ENCODE measurements at regions not wholly inside any gene's neighbourhood (a gene's known extent, or its start where the extent isn't known, plus 50 kb on each side); places are given as distances from the start of the nearest gene placed in this dataset.

- no peaks in the 10 kb centered on the region for H3K36me3 ChIP-seq
- DNase-seq, result no peak
- no peaks in the 10 kb centered on the region for H3K9me3 ChIP-seq
- peaks cover 0 to 57% (median 11%) of the 10 kb centered on the region in 6 donors for H3K4me1 ChIP-seq
- TF ChIP-seq POLR2AphosphoS5 (IDR thresholded peaks at IDR 0.05), result no peak
- TF ChIP-seq CTCF (IDR thresholded peaks at IDR 0.05 in 8 of 11, conservative IDR thresholded peaks at IDR 0.05 in 3 of 11), result no peak
- no peak for TF ChIP-seq POLR2A (IDR thresholded peaks at IDR 0.05)
- no peak overlapping the region for H3K4me3 ChIP-seq
- intact Hi-C loops (cut with DNase I; ENCODE audit: low total_unique reads), result no loop called here
- H3K27me3 ChIP-seq (replicated peaks in 1 of 7), result peaks cover 0 to 45% (median 0%) of the 10 kb centered on the region in 7 donors
- no peak overlapping the region for H3K27ac ChIP-seq
Measured at GRCh38 chr20:40777653-40778052, 88.6 kb upstream of the MAFB start.

GRCh38 chr20:40778894-40779496 lies 90.0 kb upstream of the MAFB start:
- Histone ChIP-seq H3K27me3 (replicated peaks in 1 of 7) (peaks cover 0 to 44% (median 0%) of the 10 kb centered on the region in 7 donors), H3K4me3 (no peak overlapping the region), H3K27ac (peak overlapping the region in 4 of 8 donors; percentile 12 to 49 (median 28)), H3K36me3 (no peaks in the 10 kb centered on the region), H3K4me1 (peaks cover 0 to 64% (median 11%) of the 10 kb centered on the region in 6 donors), H3K9me3 (no peaks in the 10 kb centered on the region)
- intact Hi-C loops (cut with DNase I; ENCODE audit: low total_unique reads), result no loop called here
- TF ChIP-seq CTCF (IDR thresholded peaks at IDR 0.05 in 8 of 11, conservative IDR thresholded peaks at IDR 0.05 in 3 of 11), result no peak
- TF ChIP-seq POLR2AphosphoS5 (IDR thresholded peaks at IDR 0.05), result no peak
- TF ChIP-seq POLR2A (IDR thresholded peaks at IDR 0.05), result no peak
- DNase-seq, result no peak
- 38 to 68% (median 45%) methylated on average over 2 of the region's 2 CpGs for WGBS, 5 donors

- peak overlapping the region in 2 of 8 donors; percentile 24 to 43 for H3K27ac ChIP-seq
- no peaks in the 10 kb centered on the region for H3K36me3 ChIP-seq
- 45 to 68% (median 62%) methylated on average over 14 of the region's 14 CpGs for WGBS, 5 donors
- peaks cover 0 to 51% (median 11%) of the 10 kb centered on the region in 6 donors for H3K4me1 ChIP-seq
- TF ChIP-seq POLR2A (IDR thresholded peaks at IDR 0.05) (no peak), CTCF (IDR thresholded peaks at IDR 0.05 in 8 of 11, conservative IDR thresholded peaks at IDR 0.05 in 3 of 11) (no peak), POLR2AphosphoS5 (IDR thresholded peaks at IDR 0.05) (no peak)
- peaks cover 0 to 44% (median 0%) of the 10 kb centered on the region in 7 donors for H3K27me3 ChIP-seq (replicated peaks in 1 of 7)
- H3K9me3 ChIP-seq, result no peaks in the 10 kb centered on the region
- DNase-seq, result no peak
- intact Hi-C loops (cut with DNase I; ENCODE audit: low total_unique reads), result no loop called here
- H3K4me3 ChIP-seq, result no peak overlapping the region
Measured at GRCh38 chr20:40781327-40782042, 92.4 kb upstream of the MAFB start.

GRCh38 chr20:40782043-40782368 lies 93.0 kb upstream of the MAFB start:
- Histone ChIP-seq H3K4me3 (no peak overlapping the region), H3K4me1 (peaks cover 0 to 51% (median 11%) of the 10 kb centered on the region in 6 donors), H3K9me3 (no peaks in the 10 kb centered on the region), H3K27me3 (replicated peaks in 1 of 7) (peaks cover 0 to 44% (median 0%) of the 10 kb centered on the region in 7 donors), H3K27ac (peak overlapping the region in 1 of 8 donors; percentile 40), H3K36me3 (no peaks in the 10 kb centered on the region)
- intact Hi-C loops (cut with DNase I; ENCODE audit: low total_unique reads), result no loop called here
- 61 to 80% (median 69%) methylated on average over 11 of the region's 11 CpGs for WGBS, 5 donors
- TF ChIP-seq CTCF (IDR thresholded peaks at IDR 0.05 in 8 of 11, conservative IDR thresholded peaks at IDR 0.05 in 3 of 11) (no peak), POLR2A (IDR thresholded peaks at IDR 0.05) (no peak), POLR2AphosphoS5 (IDR thresholded peaks at IDR 0.05) (no peak)
- no peak for DNase-seq

All from spleen (tissue), 11 donors.